Upper lobe of left lung (tissue), 6 donors: ENCODE measurements at regions not wholly inside any gene's neighbourhood (a gene's known extent, or its start where the extent isn't known, plus 50 kb on each side); places are given as distances from the start of the nearest gene placed in this dataset.

Experiments
- ATAC-seq, 2 donors: fragments of 200-7000 bp; cut with Tn5 transposase; one replicate each; pipeline ENCODE4 v1.9.1; 2022; ENCODE audit warnings: mild to moderate bottlenecking in 2 of 2, moderate library complexity in 2 of 2; ENCODE audit not compliant: low FRiP score in 2 of 2
- DNase-seq, 2 donors: peaks; one replicate each; pipeline ENCODE4 v3.0.0-alpha.2; 2019 to 2020
- H3K27ac ChIP-seq, 4 donors: fragments of 200-600 bp; sonication (generic); one replicate each; pipeline ENCODE4 v1.5.1; 2016 to 2019
- H3K27me3 ChIP-seq, 4 donors: fragments of 200-600 bp; sonication (generic); one replicate each; pipeline ENCODE4 v1.5.1; 2017 to 2019
- H3K36me3 ChIP-seq, 4 donors: fragments of 200-600 bp; sonication (generic); one replicate each; pipeline ENCODE4 v1.5.1; 2016 to 2019
- H3K4me1 ChIP-seq, 4 donors: fragments of 200-600 bp; sonication (generic); one replicate each; pipeline ENCODE4 v1.5.1; 2018 to 2019
- H3K4me3 ChIP-seq, 4 donors: fragments of 200-600 bp; sonication (generic); one replicate each; pipeline ENCODE4 v1.5.1; 2017 to 2019; ENCODE audit warnings: mild to moderate bottlenecking in 2 of 4, moderate library complexity in 1 of 4
- H3K9me3 ChIP-seq, 4 donors: fragments of 200-600 bp; sonication (generic); one replicate each; pipeline ENCODE4 v1.5.1; 2018 to 2019
- CTCF ChIP-seq, 6 experiments: fragments of 450-650 bp in 4 of 6; fragments of 200-600 bp in 2 of 6; sonication (generic) in 2 of 6; IDR thresholded peaks; one replicate each; pipeline ENCODE4 v1.5.1; 2016 to 2019; ENCODE audit warnings: antibody characterized with exemption in 6 of 6
- EP300 ChIP-seq, 4 donors: sonication (generic); formaldehyde crosslinking; IDR thresholded peaks; one replicate each; pipeline ENCODE4 v1.5.1; 2017; ENCODE audit warnings: antibody characterized with exemption in 4 of 4, control low read depth in 2 of 4
- POLR2A ChIP-seq, 4 donors: fragments of 450-650 bp; IDR thresholded peaks; one replicate each; pipeline ENCODE4 v1.5.1; 2016 to 2017; ENCODE audit warnings: antibody characterized with exemption in 4 of 4, mild to moderate bottlenecking in 2 of 4
- POLR2AphosphoS5 ChIP-seq, 2 donors: sonication (generic); formaldehyde crosslinking; IDR thresholded peaks; one replicate each; pipeline ENCODE4 v1.5.1; 2017; ENCODE audit warnings: antibody characterized with exemption in 2 of 2
- WGBS, 2 donors: methylation state at CpG; one replicate each; pipeline ENCODE4 v1.1.5; 2017 to 2018; 5-methylcytosine and 5-hydroxymethylcytosine counted together
- donor health status: DM: no; HTN: no; CAD: no; lungs with moderate emphysema.
- donor health status: DM: no; HTN: yes; CAD: no; lungs with severe emphysema.

GRCh38 chr1:14180738-14181137 is 417.7 kb upstream of the KAZN start:
- H3K4me3 ChIP-seq: no peak overlapping the region
- DNase-seq (no peak), ATAC-seq (no peak)
- no peaks in the 10 kb centered on the region for H3K9me3 ChIP-seq
- H3K27me3 ChIP-seq: no peaks in the 10 kb centered on the region
- H3K36me3 ChIP-seq: no peaks in the 10 kb centered on the region
- no peaks in the 10 kb centered on the region for H3K4me1 ChIP-seq
- TF ChIP-seq POLR2AphosphoS5 (IDR thresholded peaks at IDR 0.05): no peak
- TF ChIP-seq CTCF (IDR thresholded peaks at IDR 0.05): no peak
- TF ChIP-seq POLR2A (IDR thresholded peaks at IDR 0.05): no peak
- no peak for TF ChIP-seq EP300 (IDR thresholded peaks at IDR 0.05)
- H3K27ac ChIP-seq: no peak overlapping the region
- WGBS, 2 donors: 53 to 59% methylated on average over 4 of the region's 4 CpGs

DNA sequence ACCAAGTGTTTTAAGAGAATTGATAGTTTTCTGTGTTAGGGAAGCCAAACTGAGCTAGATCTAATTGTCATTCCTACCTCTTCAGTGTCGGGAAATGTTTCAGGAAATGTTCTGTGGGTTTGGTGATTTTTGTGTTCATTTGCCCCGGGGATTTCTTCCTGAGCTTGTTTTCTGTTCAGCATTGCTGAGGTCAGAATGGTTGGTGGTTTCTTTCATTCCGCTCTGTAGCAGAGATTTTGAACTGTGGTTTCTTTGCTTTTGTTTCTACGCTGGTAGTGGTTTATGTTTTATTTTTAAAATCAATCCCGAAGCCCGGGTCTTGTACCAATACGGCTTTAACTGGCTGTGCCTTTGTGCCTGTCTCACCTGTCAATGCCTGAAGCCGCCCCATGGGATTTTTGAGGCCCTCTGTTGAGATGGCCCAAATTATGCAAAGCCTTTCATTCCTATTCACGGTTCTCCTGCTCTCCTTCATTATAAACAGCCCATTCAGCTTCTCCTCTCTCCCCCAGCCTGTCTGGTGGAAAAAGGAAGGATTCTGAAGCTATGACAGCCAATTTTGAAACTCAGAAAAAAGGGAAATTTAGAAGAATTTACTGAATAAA is 417.2 kb upstream of the KAZN start:
- Histone ChIP-seq H3K36me3 (no peaks in the 10 kb centered on the region), H3K27me3 (no peaks in the 10 kb centered on the region), H3K27ac (no peak overlapping the region), H3K9me3 (no peaks in the 10 kb centered on the region), H3K4me3 (no peak overlapping the region), H3K4me1 (no peaks in the 10 kb centered on the region)
- WGBS, 2 donors: 54 to 55% methylated on average over 9 of the region's 9 CpGs
- DNase-seq: no peak
- TF ChIP-seq EP300 (IDR thresholded peaks at IDR 0.05): no peak
- no peak for TF ChIP-seq POLR2AphosphoS5 (IDR thresholded peaks at IDR 0.05)
- no peak for TF ChIP-seq CTCF (IDR thresholded peaks at IDR 0.05)
- no peak for TF ChIP-seq POLR2A (IDR thresholded peaks at IDR 0.05)
- no peak for ATAC-seq

DNA sequence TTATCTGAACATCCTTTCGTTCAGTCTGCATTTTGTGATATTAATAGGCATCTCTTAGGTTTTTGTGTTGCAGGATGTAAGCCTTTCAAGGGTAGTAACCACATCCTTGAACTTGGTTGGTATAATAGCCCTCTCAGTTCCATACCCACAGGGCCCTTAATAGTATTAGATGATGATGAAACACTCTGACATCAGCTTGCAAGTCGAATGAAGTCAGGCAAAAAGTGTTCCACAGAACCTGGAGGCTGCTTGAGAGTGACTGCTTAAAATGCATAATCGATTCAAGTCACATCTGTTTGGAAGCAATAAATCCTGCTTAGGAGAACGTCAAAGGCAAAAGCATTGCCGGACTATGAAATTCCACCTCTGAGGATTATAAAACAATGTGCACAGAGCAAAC is 415.6 kb upstream of the KAZN start:
- no peaks in the 10 kb centered on the region for H3K27me3 ChIP-seq
- WGBS, 2 donors: 88 to 89% methylated on average over 5 of the region's 5 CpGs

DNA sequence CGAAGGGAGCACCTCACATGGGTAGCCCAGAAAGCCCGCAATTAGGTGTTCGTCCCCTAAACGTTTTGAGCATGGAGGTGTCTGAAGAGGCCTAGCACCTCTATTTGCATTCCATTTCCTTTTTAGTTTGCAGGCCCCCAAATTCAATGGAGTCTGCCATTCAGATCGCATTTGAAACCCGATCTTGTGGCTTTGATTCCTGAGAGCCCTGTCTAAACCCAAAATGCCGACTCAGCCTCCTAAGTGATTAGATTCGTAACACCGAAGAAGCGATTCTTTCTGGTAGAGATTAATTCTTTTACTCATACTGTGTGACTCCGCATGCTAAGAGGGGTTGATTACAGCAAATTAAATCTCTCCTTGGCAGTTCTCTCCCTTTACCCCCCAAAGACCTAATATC is 415.2 kb upstream of the KAZN start:
- Histone ChIP-seq H3K4me1 (no peaks in the 10 kb centered on the region), H3K36me3 (no peaks in the 10 kb centered on the region), H3K4me3 (no peak overlapping the region), H3K27me3 (no peaks in the 10 kb centered on the region), H3K9me3 (no peaks in the 10 kb centered on the region), H3K27ac (no peak overlapping the region)
- TF ChIP-seq POLR2AphosphoS5 (IDR thresholded peaks at IDR 0.05) (no peak), POLR2A (IDR thresholded peaks at IDR 0.05) (no peak), CTCF (IDR thresholded peaks at IDR 0.05) (no peak), EP300 (IDR thresholded peaks at IDR 0.05) (no peak)
- DNase-seq: no peak
- WGBS, 2 donors: 91 to 95% methylated on average over 10 to 11 of the region's 11 CpGs
- no peak for ATAC-seq

More for the DNA sequence above, 415.6 kb upstream of the KAZN start:
- H3K4me1 ChIP-seq: no peaks in the 10 kb centered on the region
- H3K4me3 ChIP-seq: no peak overlapping the region
- ATAC-seq: no peak
- no peaks in the 10 kb centered on the region for H3K36me3 ChIP-seq
- TF ChIP-seq EP300 (IDR thresholded peaks at IDR 0.05) (no peak), CTCF (IDR thresholded peaks at IDR 0.05) (no peak), POLR2A (IDR thresholded peaks at IDR 0.05) (no peak), POLR2AphosphoS5 (IDR thresholded peaks at IDR 0.05) (no peak)
- H3K9me3 ChIP-seq: no peaks in the 10 kb centered on the region
- DNase-seq: no peak
- no peak overlapping the region for H3K27ac ChIP-seq

DNA sequence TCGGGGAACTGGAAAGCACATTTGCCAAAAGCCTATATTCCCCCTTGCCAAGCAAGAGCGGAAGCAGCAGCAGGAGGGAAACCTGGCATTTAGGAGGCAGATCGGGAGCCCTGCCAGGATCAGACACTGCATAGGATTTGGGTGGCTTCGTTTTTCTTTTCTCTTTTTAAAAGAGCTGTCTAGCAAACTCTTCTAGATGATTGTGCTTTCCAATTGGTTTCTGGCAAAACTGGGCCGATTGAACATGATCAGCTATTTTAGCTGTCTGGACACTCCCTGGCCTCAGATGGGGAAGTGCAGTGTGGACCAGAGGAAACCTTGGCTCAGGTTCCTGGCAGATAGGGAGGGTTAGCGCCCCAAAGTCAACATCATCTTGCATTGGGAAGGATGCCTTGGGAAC is 414.0 kb upstream of the KAZN start:
- 61 to 66% methylated on average over 6 of the region's 6 CpGs for WGBS, 2 donors
- Histone ChIP-seq H3K27me3 (no peaks in the 10 kb centered on the region), H3K4me1 (no peaks in the 10 kb centered on the region), H3K9me3 (no peaks in the 10 kb centered on the region), H3K27ac (no peak overlapping the region), H3K4me3 (no peak overlapping the region), H3K36me3 (no peaks in the 10 kb centered on the region)
- DNase-seq (no peak), ATAC-seq (no peak)
- TF ChIP-seq POLR2A (IDR thresholded peaks at IDR 0.05): no peak
- no peak for TF ChIP-seq EP300 (IDR thresholded peaks at IDR 0.05)
- no peak for TF ChIP-seq CTCF (IDR thresholded peaks at IDR 0.05)
- no peak for TF ChIP-seq POLR2AphosphoS5 (IDR thresholded peaks at IDR 0.05)
